ENCODE measurements at regions not wholly inside any gene's neighbourhood (a gene's known extent, or its start where the extent isn't known, plus 50 kb on each side); places are given as distances from the start of the nearest gene placed in this dataset.
"Not testable (repeated sequence)": the region's sequence is repeated elsewhere in the genome, so short reads cannot be mapped to it uniquely, and the experiment has no call there.

GRCh38 chr7:67316902-67317301 is 320.3 kb downstream of the TYW1 start:
- not testable (repeated sequence) for TF ChIP-seq POLR2AphosphoS5 (IDR thresholded peaks at IDR 0.05; ENCODE audit: borderline replicate concordance, low read depth, low read length); EZH2 (IDR thresholded peaks at IDR 0.05); FOXP2 (optimal IDR thresholded peaks at IDR 0.05; ENCODE audit: control extremely low read depth, extremely low read length, insufficient read depth)
